ENCODE measurements at regions not wholly inside any gene's neighbourhood (a gene's known extent, or its start where the extent isn't known, plus 50 kb on each side); places are given as distances from the start of the nearest gene placed in this dataset.

DNA sequence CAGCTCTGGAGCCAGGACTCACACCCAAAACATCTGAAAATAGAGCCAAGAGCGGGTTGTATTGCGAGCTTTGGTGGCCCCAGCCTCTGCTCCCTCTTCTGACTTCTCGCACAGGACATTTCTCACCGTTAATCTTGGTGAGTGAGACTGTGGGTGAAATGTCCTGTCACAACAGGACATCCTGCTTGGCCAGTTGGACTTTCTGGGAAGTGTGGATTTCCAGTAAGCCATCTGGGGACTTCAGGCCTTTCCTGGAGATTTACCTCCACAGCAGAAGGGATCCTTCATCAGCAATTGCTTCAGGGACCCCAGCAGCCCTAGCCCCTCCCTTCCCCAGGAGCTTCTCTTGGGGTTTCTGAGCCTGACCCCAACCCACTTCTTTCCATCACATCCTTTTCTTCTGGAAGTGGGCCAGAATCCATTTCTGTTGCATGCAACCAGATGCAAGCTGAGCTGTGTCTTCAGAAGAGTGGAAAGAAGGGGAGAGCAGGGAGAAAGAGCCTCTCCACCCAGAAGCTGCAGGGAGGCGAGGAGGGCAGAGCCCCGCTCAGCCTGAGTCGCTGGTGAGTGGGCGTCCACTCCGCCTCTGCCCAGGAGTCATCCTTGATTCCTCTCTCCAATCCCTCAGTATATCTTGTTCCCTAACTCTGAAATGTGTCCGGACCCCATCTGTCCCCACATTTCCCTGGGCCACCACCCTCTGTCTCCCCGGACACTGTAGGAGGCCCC, 50.3 kb upstream of the GADD45G start:
- Histone ChIP-seq H3K18ac (ENCODE audit: low read length) (peak overlapping the region; percentile 25), H3K27me3 (ENCODE audit: control insufficient read depth in 3 of 3, insufficient read depth in 3 of 3, low read depth in 1 of 3, low read length in 3 of 3) (peaks cover 0 to 23% (median 0%) of the 10 kb centered on the region in 3 experiments), H3K4me3 (ENCODE audit: low read length in 2 of 2) (no peak overlapping the region), H3K4me2 (ENCODE audit: insufficient read depth, low read length, poor library complexity, severe bottlenecking) (no peak overlapping the region), H3K4me1 (ENCODE audit: control insufficient read depth in 2 of 2, insufficient read depth in 1 of 2, low read depth in 1 of 2, low read length in 2 of 2) (no peaks in the 10 kb centered on the region), H3K23ac (ENCODE audit: low read depth, low read length, poor library complexity) (no peak overlapping the region), H3K79me1 (ENCODE audit: low read depth, low read length) (no peaks in the 10 kb centered on the region), H2BK12ac (ENCODE audit: low read length) (no peak overlapping the region), H2AK5ac (ENCODE audit: low read depth, low read length) (no peak overlapping the region), H3K36me3 (replicated peaks in 1 of 2; ENCODE audit: control insufficient read depth in 2 of 2, insufficient read depth in 2 of 2, low read length in 2 of 2) (no peaks in the 10 kb centered on the region), H2AFZ (ENCODE audit: low read length) (no peak overlapping the region), H4K8ac (ENCODE audit: low read depth, low read length) (no peak overlapping the region), H3K9ac (ENCODE audit: low read depth, low read length, poor library complexity) (no peak overlapping the region), H2BK5ac (ENCODE audit: low read length) (peak overlapping the region; percentile 27), H4K91ac (ENCODE audit: low read depth, low read length, poor library complexity) (no peak overlapping the region), H3K4ac (ENCODE audit: low read length) (no peak overlapping the region), H3K14ac (ENCODE audit: low read length) (no peak overlapping the region), H2BK15ac (ENCODE audit: low read length) (no peak overlapping the region), H3K27ac (replicated peaks; ENCODE audit: low read length) (no peak overlapping the region), H2BK120ac (ENCODE audit: low read depth, low read length) (no peak overlapping the region), H3K9me3 (replicated peaks in 1 of 2; ENCODE audit: control insufficient read depth in 2 of 2, insufficient read depth in 1 of 2, low read depth in 1 of 2, low read length in 2 of 2) (no peaks in the 10 kb centered on the region)
- WGBS, 2 donors (ENCODE audit: extremely low coverage in 2 of 2, insufficient read length in 2 of 2, insufficient replicate concordance in 1 of 2) = no CpG with 5 or more reads among the region's 11 CpGs
- no peak for DNase-seq (ENCODE audit: low spot score)

DNA sequence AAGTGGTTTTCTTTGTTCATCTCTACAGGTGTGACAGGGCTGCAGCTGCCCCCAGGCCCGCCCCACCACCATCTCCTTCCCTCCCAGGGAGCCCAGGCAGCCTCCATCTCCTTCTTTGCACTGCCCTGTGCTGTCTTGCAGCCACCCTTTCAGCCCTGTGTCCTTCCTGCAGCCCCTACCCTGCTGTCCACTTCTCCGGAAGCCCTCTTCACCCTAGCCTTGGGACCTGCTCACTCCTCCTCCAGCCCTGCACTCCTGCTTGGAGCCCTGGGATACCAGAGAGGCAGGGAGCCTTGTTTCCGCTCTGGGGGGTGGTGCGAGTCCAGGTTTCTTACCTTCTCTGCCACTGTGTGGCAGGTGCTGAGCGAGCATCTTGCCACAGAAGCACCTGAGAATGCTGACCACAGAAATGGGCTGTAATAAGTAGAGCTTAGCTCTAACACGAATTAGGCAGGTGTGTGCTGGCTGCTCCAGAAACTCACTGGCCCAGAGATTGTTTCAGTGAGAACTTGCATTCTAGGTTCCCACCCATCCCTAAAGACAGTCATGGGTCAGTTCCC, 51.3 kb upstream of the GADD45G start:
- Histone ChIP-seq H2BK12ac (ENCODE audit: low read length) (no peak overlapping the region), H4K8ac (ENCODE audit: low read depth, low read length) (no peak overlapping the region), H3K27me3 (ENCODE audit: control insufficient read depth in 3 of 3, insufficient read depth in 3 of 3, low read depth in 1 of 3, low read length in 3 of 3) (peaks cover 0 to 14% (median 0%) of the 10 kb centered on the region in 3 experiments), H3K79me1 (ENCODE audit: low read depth, low read length) (no peaks in the 10 kb centered on the region), H2AFZ (ENCODE audit: low read length) (no peak overlapping the region), H2BK15ac (ENCODE audit: low read length) (no peak overlapping the region), H2BK120ac (ENCODE audit: low read depth, low read length) (no peak overlapping the region), H3K9ac (ENCODE audit: low read depth, low read length, poor library complexity) (no peak overlapping the region), H4K91ac (ENCODE audit: low read depth, low read length, poor library complexity) (no peak overlapping the region), H3K9me3 (replicated peaks in 1 of 2; ENCODE audit: control insufficient read depth in 2 of 2, insufficient read depth in 1 of 2, low read depth in 1 of 2, low read length in 2 of 2) (no peaks in the 10 kb centered on the region), H3K14ac (ENCODE audit: low read length) (no peak overlapping the region), H3K23ac (ENCODE audit: low read depth, low read length, poor library complexity) (peak overlapping the region; percentile 4), H3K18ac (ENCODE audit: low read length) (no peak overlapping the region), H3K4me1 (ENCODE audit: control insufficient read depth in 2 of 2, insufficient read depth in 1 of 2, low read depth in 1 of 2, low read length in 2 of 2) (no peaks in the 10 kb centered on the region), H3K4ac (ENCODE audit: low read length) (no peak overlapping the region), H3K4me2 (ENCODE audit: insufficient read depth, low read length, poor library complexity, severe bottlenecking) (no peak overlapping the region), H3K27ac (replicated peaks; ENCODE audit: low read length) (no peak overlapping the region), H2AK5ac (ENCODE audit: low read depth, low read length) (no peak overlapping the region), H3K4me3 (ENCODE audit: low read length in 2 of 2) (no peak overlapping the region), H2BK5ac (ENCODE audit: low read length) (no peak overlapping the region), H3K36me3 (replicated peaks in 1 of 2; ENCODE audit: control insufficient read depth in 2 of 2, insufficient read depth in 2 of 2, low read length in 2 of 2) (no peaks in the 10 kb centered on the region)
- no peak for DNase-seq (ENCODE audit: low spot score)
- no CpG with 5 or more reads among the region's 6 CpGs for WGBS, 2 donors (ENCODE audit: extremely low coverage in 2 of 2, insufficient read length in 2 of 2, insufficient replicate concordance in 1 of 2)

DNA sequence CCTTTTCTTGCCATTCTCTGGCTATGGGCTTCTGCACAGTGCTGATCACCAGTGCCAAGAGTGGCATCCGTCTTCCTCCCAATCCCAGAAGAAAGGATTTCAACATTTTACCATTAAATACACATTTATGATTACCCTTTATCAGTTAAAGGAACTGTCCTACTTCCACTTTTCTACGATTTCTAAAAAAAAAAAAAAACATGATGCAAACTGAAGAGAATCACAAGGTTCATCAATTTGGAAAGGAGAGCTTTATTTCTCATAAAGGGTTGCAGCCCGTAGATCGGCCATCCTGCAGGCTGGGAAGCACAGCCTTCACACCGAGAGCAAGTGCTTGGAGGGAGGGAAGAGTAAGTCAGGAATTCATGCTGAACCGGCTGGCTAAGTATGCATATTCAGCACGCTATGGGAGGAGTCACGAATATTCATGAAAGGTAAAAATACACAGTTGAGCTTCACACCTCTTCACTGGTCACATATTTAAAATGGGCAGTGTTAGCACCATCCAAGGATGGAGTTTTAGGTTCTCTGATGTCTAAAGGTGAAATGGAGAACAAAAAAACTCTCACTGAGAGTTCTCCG, 52.5 kb upstream of the SEMA4D start:
- no peaks in the 10 kb centered on the region for H3K79me1 ChIP-seq (ENCODE audit: low read depth, low read length)
- H3K23ac ChIP-seq (ENCODE audit: low read depth, low read length, poor library complexity) = no peak overlapping the region
- no peak overlapping the region for H2BK12ac ChIP-seq (ENCODE audit: low read length)
- no peak overlapping the region for H2BK120ac ChIP-seq (ENCODE audit: low read depth, low read length)
- WGBS, 2 donors (ENCODE audit: extremely low coverage in 2 of 2, insufficient read length in 2 of 2, insufficient replicate concordance in 1 of 2) = no CpG with 5 or more reads among the region's 9 CpGs
- H3K4me3 ChIP-seq (ENCODE audit: low read length in 2 of 2) = no peak overlapping the region
- no peak for DNase-seq (ENCODE audit: low spot score)
- H3K4me1 ChIP-seq (ENCODE audit: control insufficient read depth in 2 of 2, insufficient read depth in 1 of 2, low read depth in 1 of 2, low read length in 2 of 2) = no peaks in the 10 kb centered on the region
- H3K36me3 ChIP-seq (replicated peaks in 1 of 2; ENCODE audit: control insufficient read depth in 2 of 2, insufficient read depth in 2 of 2, low read length in 2 of 2) = no peaks in the 10 kb centered on the region
- H4K8ac ChIP-seq (ENCODE audit: low read depth, low read length) = no peak overlapping the region
- peaks cover 0 to 9% (median 0%) of the 10 kb centered on the region in 3 experiments for H3K27me3 ChIP-seq (ENCODE audit: control insufficient read depth in 3 of 3, insufficient read depth in 3 of 3, low read depth in 1 of 3, low read length in 3 of 3)
- no peak overlapping the region for H3K9ac ChIP-seq (ENCODE audit: low read depth, low read length, poor library complexity)
- no peak overlapping the region for H4K91ac ChIP-seq (ENCODE audit: low read depth, low read length, poor library complexity)
- H2BK5ac ChIP-seq (ENCODE audit: low read length) = no peak overlapping the region
- H3K27ac ChIP-seq (replicated peaks; ENCODE audit: low read length) = no peak overlapping the region
- H2AFZ ChIP-seq (ENCODE audit: low read length) = no peak overlapping the region
- H3K18ac ChIP-seq (ENCODE audit: low read length) = no peak overlapping the region
- H3K9me3 ChIP-seq (replicated peaks in 1 of 2; ENCODE audit: control insufficient read depth in 2 of 2, insufficient read depth in 1 of 2, low read depth in 1 of 2, low read length in 2 of 2) = peaks cover 0 to 7% of the 10 kb centered on the region in 2 donors
- no peak overlapping the region for H2BK15ac ChIP-seq (ENCODE audit: low read length)
- H2AK5ac ChIP-seq (ENCODE audit: low read depth, low read length) = no peak overlapping the region
- H3K4me2 ChIP-seq (ENCODE audit: insufficient read depth, low read length, poor library complexity, severe bottlenecking) = no peak overlapping the region
- H3K14ac ChIP-seq (ENCODE audit: low read length) = no peak overlapping the region
- H3K4ac ChIP-seq (ENCODE audit: low read length) = no peak overlapping the region

DNA sequence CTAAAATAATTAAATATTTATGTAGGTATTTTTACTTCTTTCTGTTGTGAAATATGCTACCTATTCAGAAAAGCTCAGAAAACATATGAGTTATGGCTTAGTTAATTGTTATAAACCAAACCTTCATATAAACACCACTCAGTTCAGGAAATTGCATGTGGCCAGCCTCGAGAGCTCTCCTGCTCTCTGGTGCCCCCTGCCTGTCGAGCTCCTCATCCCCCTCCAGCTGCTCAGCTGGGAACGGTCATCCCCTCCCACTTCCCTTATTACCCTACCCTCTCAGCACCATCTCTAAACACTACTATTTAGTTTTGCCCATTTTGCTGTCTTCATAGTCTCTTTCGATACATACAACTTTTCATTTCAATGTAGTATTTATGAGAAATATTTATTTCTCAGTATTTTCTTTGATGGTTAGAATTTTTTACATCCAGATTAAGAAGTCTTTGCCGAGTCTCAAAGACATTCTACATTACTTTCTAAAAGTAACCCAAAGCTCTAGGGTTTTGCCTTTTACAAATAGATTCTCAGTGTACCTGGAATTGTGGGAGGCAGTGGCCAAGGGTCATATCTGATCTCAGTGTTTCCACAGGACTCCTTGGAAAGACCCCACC, 51.2 kb upstream of the SEMA4D start:
- Histone ChIP-seq H3K18ac (ENCODE audit: low read length) (no peak overlapping the region), H2BK5ac (ENCODE audit: low read length) (no peak overlapping the region), H3K14ac (ENCODE audit: low read length) (no peak overlapping the region), H3K27ac (replicated peaks; ENCODE audit: low read length) (no peak overlapping the region), H3K9me3 (replicated peaks in 1 of 2; ENCODE audit: control insufficient read depth in 2 of 2, insufficient read depth in 1 of 2, low read depth in 1 of 2, low read length in 2 of 2) (peaks cover 2 to 8% of the 10 kb centered on the region in 2 donors), H2BK15ac (ENCODE audit: low read length) (no peak overlapping the region), H3K9ac (ENCODE audit: low read depth, low read length, poor library complexity) (no peak overlapping the region), H3K4ac (ENCODE audit: low read length) (no peak overlapping the region), H3K4me3 (ENCODE audit: low read length in 2 of 2) (no peak overlapping the region), H4K91ac (ENCODE audit: low read depth, low read length, poor library complexity) (no peak overlapping the region), H3K23ac (ENCODE audit: low read depth, low read length, poor library complexity) (no peak overlapping the region), H3K4me1 (ENCODE audit: control insufficient read depth in 2 of 2, insufficient read depth in 1 of 2, low read depth in 1 of 2, low read length in 2 of 2) (no peaks in the 10 kb centered on the region), H2BK120ac (ENCODE audit: low read depth, low read length) (no peak overlapping the region), H4K8ac (ENCODE audit: low read depth, low read length) (no peak overlapping the region), H3K4me2 (ENCODE audit: insufficient read depth, low read length, poor library complexity, severe bottlenecking) (no peak overlapping the region), H3K79me1 (ENCODE audit: low read depth, low read length) (no peaks in the 10 kb centered on the region), H2AK5ac (ENCODE audit: low read depth, low read length) (no peak overlapping the region), H2BK12ac (ENCODE audit: low read length) (no peak overlapping the region), H3K27me3 (ENCODE audit: control insufficient read depth in 3 of 3, insufficient read depth in 3 of 3, low read depth in 1 of 3, low read length in 3 of 3) (peaks cover 0 to 7% (median 0%) of the 10 kb centered on the region in 3 experiments), H2AFZ (ENCODE audit: low read length) (no peak overlapping the region), H3K36me3 (replicated peaks in 1 of 2; ENCODE audit: control insufficient read depth in 2 of 2, insufficient read depth in 2 of 2, low read length in 2 of 2) (no peaks in the 10 kb centered on the region)
- DNase-seq (ENCODE audit: low spot score) = peak; percentile 44
- WGBS, 2 donors (ENCODE audit: extremely low coverage in 2 of 2, insufficient read length in 2 of 2, insufficient replicate concordance in 1 of 2) = no CpG with 5 or more reads among the region's 5 CpGs
